Kidney (tissue), 13 donors: ENCODE measurements at regions not wholly inside any gene's neighbourhood (a gene's known extent, or its start where the extent isn't known, plus 50 kb on each side); places are given as distances from the start of the nearest gene placed in this dataset.

Experiments
- DNase-seq, 5 donors: peaks; one replicate each; pipeline ENCODE4 v3.0.0-alpha.2; 2013 to 2020
- FAIRE-seq: peaks from 2 replicates; lab custom pipeline; 2012; peaks lifted over from hg19 to GRCh38; lab: Jason Lieb, UNC
- H3K27ac ChIP-seq, 2 donors: one replicate each; pipeline ENCODE4 v1.7.0; 2013; ENCODE audit warnings: low read depth in 2 of 2, low read length in 2 of 2, inconsistent platforms in 1 of 2
- H3K27me3 ChIP-seq: one replicate; pipeline ENCODE4 v1.7.1; 2013; ENCODE audit warnings: low read length, inconsistent platforms; ENCODE audit not compliant: control insufficient read depth, insufficient read depth
- H3K36me3 ChIP-seq, 3 donors: one replicate each; pipeline versions ENCODE4 v1.7.0 to v1.7.1; 2013; ENCODE audit warnings: low read length in 3 of 3, control low read depth in 1 of 3, inconsistent platforms in 1 of 3; ENCODE audit not compliant: insufficient read depth in 3 of 3, control insufficient read depth in 2 of 3
- H3K4me1 ChIP-seq, 3 donors: one replicate each; pipeline versions ENCODE4 v1.7.0 to v1.7.1; 2013; ENCODE audit warnings: low read length in 3 of 3, inconsistent platforms in 1 of 3, low read depth in 1 of 3; ENCODE audit not compliant: control insufficient read depth in 2 of 3, insufficient read depth in 2 of 3
- H3K4me3 ChIP-seq, 3 donors: one replicate each; pipeline versions ENCODE4 v1.7.0 to v1.8.1; 2013; ENCODE audit warnings: low read length in 3 of 3, control low read depth in 1 of 3, inconsistent platforms in 1 of 3
- H3K9ac ChIP-seq, 3 donors: one replicate each; pipeline versions ENCODE4 v1.7.0 to v1.7.1; 2013; ENCODE audit warnings: low read length in 3 of 3, control low read depth in 1 of 3, inconsistent platforms in 1 of 3
- H3K9me3 ChIP-seq, 3 donors: one replicate each; pipeline versions ENCODE4 v1.7.0 to v1.7.1; 2013; ENCODE audit warnings: low read length in 3 of 3, control low read depth in 1 of 3, inconsistent platforms in 1 of 3; ENCODE audit not compliant: control insufficient read depth in 2 of 3, insufficient read depth in 1 of 3
- CTCF ChIP-seq: IDR thresholded peaks from 3 replicates; pipeline ENCODE4 v1.5.1; 2012; ENCODE audit warnings: mild to moderate bottlenecking, moderate library complexity, borderline replicate concordance; ENCODE audit not compliant: insufficient read depth; ENCODE audit errors: extremely low read depth
- intact Hi-C: fragments of 100-400 bp; cut with DNase I; formaldehyde crosslinking; loops from one replicate; pipeline ENCODE4 v1.11.1; 2022
- donor health status: control.
- donor health status: control.
- donor health status: control.
- donor health status: control.
- donor health status: control.
- donor health status: DM: yes; HTN: yes; CAD: no.
- donor health status: Normal renal cell carcinoma (clear cell type).

- H3K27ac ChIP-seq: peak overlapping the region; percentile 66 to 67
- H3K27me3 ChIP-seq: no peaks in the 10 kb centered on the region
- H3K36me3 ChIP-seq: no peaks in the 10 kb centered on the region
- H3K4me3 ChIP-seq: peak overlapping the region in 1 of 3 donors; percentile 28
- FAIRE-seq (no peak), DNase-seq (peak in 2 of 5 donors; percentile 32 to 62)
- intact Hi-C loops: no loop called here
- no peaks in the 10 kb centered on the region for H3K9me3 ChIP-seq
- peaks cover 0 to 18% (median 6%) of the 10 kb centered on the region in 3 donors for H3K4me1 ChIP-seq
- TF ChIP-seq CTCF: no peak
- H3K9ac ChIP-seq: no peak overlapping the region
These were observed 66.2 kb upstream of the ZC3H12C start for GRCh38 chr11:110026858-110027626.

- no peak for TF ChIP-seq CTCF
- H3K27me3 ChIP-seq: no peaks in the 10 kb centered on the region
- H3K27ac ChIP-seq: peak overlapping the region in 1 of 2 donors; percentile 66
- H3K9me3 ChIP-seq: no peaks in the 10 kb centered on the region
- DNase-seq (no peak), FAIRE-seq (no peak)
- peaks cover 0 to 18% (median 6%) of the 10 kb centered on the region in 3 donors for H3K4me1 ChIP-seq
- intact Hi-C loops: no loop called here
- H3K36me3 ChIP-seq: no peaks in the 10 kb centered on the region
- no peak overlapping the region for H3K4me3 ChIP-seq
- H3K9ac ChIP-seq: no peak overlapping the region
These were observed 65.4 kb upstream of the ZC3H12C start for GRCh38 chr11:110027627-110028371.

GRCh38 chr11:110028921-110029320 lies 64.3 kb upstream of the ZC3H12C start:
- no peak for FAIRE-seq
- no peak overlapping the region for H3K9ac ChIP-seq
- no peak overlapping the region for H3K27ac ChIP-seq
- no peaks in the 10 kb centered on the region for H3K9me3 ChIP-seq
- no peaks in the 10 kb centered on the region for H3K27me3 ChIP-seq
- H3K36me3 ChIP-seq: no peaks in the 10 kb centered on the region
- peaks cover 0 to 18% (median 6%) of the 10 kb centered on the region in 3 donors for H3K4me1 ChIP-seq
- no peak overlapping the region for H3K4me3 ChIP-seq
- no peak for DNase-seq
- no peak for TF ChIP-seq CTCF
- intact Hi-C loops: no loop called here
